H1 (cell line): ENCODE measurements at regions not wholly inside any gene's neighbourhood (a gene's known extent, or its start where the extent isn't known, plus 50 kb on each side); places are given as distances from the start of the nearest gene placed in this dataset.

Experiments
- CTCF ChIA-PET: fragments of 300-600 bp; sonication (Branson Sonifier 250); formaldehyde crosslinking; loops from one replicate; lab custom pipeline; 2021; ENCODE audit not compliant: partially characterized antibody; lab: Charles Lee
- POLR2A ChIA-PET: fragments of 300-600 bp; sonication (Branson Sonifier 250); formaldehyde crosslinking; loops from one replicate; lab custom pipeline; 2021; ENCODE audit warnings: inconsistent platforms; ENCODE audit not compliant: partially characterized antibody; lab: Charles Lee
- DNase-seq, 2 experiments: peaks; one replicate each; pipeline versions ENCODE4 v3.0.0 to v3.0.0-alpha.2; 2010 to 2022; ENCODE audit warnings: low spot score in 2 of 2, low read depth in 1 of 2, mixed read lengths in 1 of 2
- FAIRE-seq: peaks from 2 replicates; lab custom pipeline; 2011; peaks lifted over from hg19 to GRCh38; lab: Jason Lieb, UNC
- H2AFZ ChIP-seq: 2 replicates; pipeline ENCODE4 v1.8.1; 2012; ENCODE audit warnings: low read length, inconsistent platforms
- H2AK5ac ChIP-seq: 2 replicates; pipeline ENCODE4 v1.6.1; 2013; ENCODE audit warnings: low read depth, low read length
- H2BK120ac ChIP-seq: replicated peaks from 2 replicates; pipeline ENCODE3; 2013; ENCODE audit warnings: low read depth, low read length, inconsistent platforms
- H2BK12ac ChIP-seq: 2 replicates; pipeline ENCODE4 v1.6.1; 2013; ENCODE audit warnings: low read depth, low read length
- H2BK15ac ChIP-seq: 2 replicates; pipeline ENCODE4 v1.6.1; 2013; ENCODE audit warnings: low read length
- H2BK20ac ChIP-seq: 2 replicates; pipeline ENCODE4 v1.6.1; 2013; ENCODE audit warnings: low read length
- H2BK5ac ChIP-seq: 2 replicates; pipeline ENCODE4 v1.6.1; 2013; ENCODE audit warnings: low read depth, low read length
- H3K14ac ChIP-seq: 2 replicates; pipeline ENCODE4 v1.6.1; 2013; ENCODE audit warnings: inconsistent platforms; ENCODE audit not compliant: insufficient read length
- H3K18ac ChIP-seq: 2 replicates; pipeline ENCODE4 v1.6.1; 2013; ENCODE audit warnings: low read length; ENCODE audit errors: extremely low read depth
- H3K23ac ChIP-seq: 2 replicates; pipeline ENCODE4 v1.6.1; 2013; ENCODE audit warnings: inconsistent platforms; ENCODE audit not compliant: insufficient read length
- H3K23me2 ChIP-seq: 2 replicates; pipeline ENCODE4 v1.6.1; 2013; ENCODE audit warnings: low read depth, low read length
- H3K27ac ChIP-seq: 2 replicates; pipeline ENCODE4 v1.6.1; 2011; ENCODE audit warnings: low read depth, low read length, inconsistent platforms
- H3K27me3 ChIP-seq, 4 experiments: replicated peaks in 1 of 4; 1 replicate in 1 of 4; 2 replicates in 3 of 4; pipeline versions ENCODE4 v1.6.1 to v1.8.1; 2011 to 2013; ENCODE audit warnings: low read length in 3 of 4, mild to moderate bottlenecking in 3 of 4, inconsistent platforms in 2 of 4, mixed read lengths in 2 of 4, moderate library complexity in 1 of 4; ENCODE audit not compliant: control insufficient read depth in 3 of 4, insufficient read depth in 3 of 4; ENCODE audit errors: extremely low read depth in 1 of 4
- H3K36me3 ChIP-seq, 4 experiments: 2 replicates each; pipeline versions ENCODE4 v1.6.1 to v1.8.1; 2011 to 2013; ENCODE audit warnings: mild to moderate bottlenecking in 4 of 4, low read length in 3 of 4, moderate library complexity in 2 of 4, control low read depth in 1 of 4, inconsistent platforms in 1 of 4; ENCODE audit not compliant: insufficient read depth in 4 of 4, control insufficient read depth in 2 of 4
- H3K4ac ChIP-seq: replicated peaks from 2 replicates; pipeline ENCODE3; 2013; ENCODE audit warnings: low read length, low read depth, mixed read lengths, inconsistent platforms; ENCODE audit not compliant: insufficient read length
- H3K4me1 ChIP-seq, 4 experiments: replicated peaks in 1 of 4; 1 replicate in 1 of 4; 2 replicates in 3 of 4; pipeline versions ENCODE4 v1.6.1 to v1.8.1; 2011 to 2013; ENCODE audit warnings: low read length in 3 of 4, inconsistent platforms in 2 of 4, mixed read lengths in 1 of 4; ENCODE audit not compliant: insufficient read depth in 4 of 4, control insufficient read depth in 3 of 4
- H3K4me2 ChIP-seq, 2 experiments: 2 replicates each; pipeline versions ENCODE4 v1.6.1 to v1.8.1; 2011 to 2013; ENCODE audit warnings: low read depth in 2 of 2, low read length in 2 of 2, control low read depth in 1 of 2, inconsistent platforms in 1 of 2, mild to moderate bottlenecking in 1 of 2; ENCODE audit not compliant: insufficient read depth in 1 of 2
- H3K4me3 ChIP-seq, 4 experiments: fragments of 200-600, 300-600 bp in 1 of 4; sonication (generic), shearing (Covaris generic), sonication (Bioruptor Twin) in 1 of 4; 2 replicates each; pipeline versions ENCODE4 v1.5.1 to v1.8.1; 2011 to 2016; ENCODE audit warnings: low read length in 4 of 4, low read depth in 3 of 4, control low read depth in 2 of 4, inconsistent platforms in 2 of 4, mild to moderate bottlenecking in 2 of 4, mixed read lengths in 1 of 4, moderate library complexity in 1 of 4; ENCODE audit not compliant: insufficient read depth in 2 of 4; ENCODE audit errors: extremely low read depth in 1 of 4
- H3K56ac ChIP-seq: replicated peaks from 2 replicates; pipeline ENCODE3; 2013; ENCODE audit warnings: low read depth, mild to moderate bottlenecking, mixed read lengths, low read length, inconsistent platforms; ENCODE audit not compliant: insufficient read length
- H3K79me1 ChIP-seq: 2 replicates; pipeline ENCODE4 v1.6.1; 2013; ENCODE audit warnings: low read depth, low read length, control low read depth
- H3K79me2 ChIP-seq, 2 experiments: 2 replicates each; pipeline versions ENCODE4 v1.6.1 to v1.8.1; 2012 to 2013; ENCODE audit warnings: low read length in 2 of 2, mild to moderate bottlenecking in 2 of 2, inconsistent platforms in 1 of 2; ENCODE audit not compliant: insufficient read depth in 2 of 2, control insufficient read depth in 1 of 2
- H3K9ac ChIP-seq, 4 experiments: replicated peaks in 1 of 4; 1 replicate in 1 of 4; 2 replicates in 3 of 4; pipeline versions ENCODE4 v1.6.1 to v1.8.1; 2011 to 2013; ENCODE audit warnings: low read depth in 3 of 4, low read length in 3 of 4, control low read depth in 2 of 4, mild to moderate bottlenecking in 2 of 4, moderate library complexity in 2 of 4, inconsistent platforms in 1 of 4; ENCODE audit errors: extremely low read depth in 1 of 4
- H3K9me3 ChIP-seq, 2 experiments: 2 replicates each; pipeline versions ENCODE4 v1.6.1 to v1.8.1; 2012 to 2013; ENCODE audit warnings: mild to moderate bottlenecking in 2 of 2, moderate library complexity in 2 of 2, control low read depth in 1 of 2, inconsistent platforms in 1 of 2, low read depth in 1 of 2, low read length in 1 of 2, mixed read lengths in 1 of 2; ENCODE audit not compliant: insufficient read depth in 2 of 2
- H4K20me1 ChIP-seq, 2 experiments: replicated peaks in 1 of 2; 2 replicates each; pipeline versions ENCODE3 to v1.8.1; 2011 to 2013; ENCODE audit warnings: inconsistent platforms in 2 of 2, low read length in 2 of 2, mild to moderate bottlenecking in 1 of 2; ENCODE audit not compliant: insufficient read depth in 2 of 2, control insufficient read depth in 1 of 2
- H4K5ac ChIP-seq: 2 replicates; pipeline ENCODE4 v1.6.1; 2013; ENCODE audit warnings: low read length, low read depth, mixed read lengths, inconsistent platforms; ENCODE audit not compliant: insufficient read length
- H4K8ac ChIP-seq: 2 replicates; pipeline ENCODE4 v1.8.0; 2013; ENCODE audit warnings: mild to moderate bottlenecking, moderate library complexity, low read length, inconsistent platforms; ENCODE audit not compliant: insufficient read depth; ENCODE audit errors: extremely low read depth
- H4K91ac ChIP-seq: replicated peaks from 2 replicates; pipeline ENCODE3; 2013; ENCODE audit warnings: low read length, mixed read lengths, inconsistent platforms; ENCODE audit not compliant: insufficient read length
- CEBPB ChIP-seq: IDR thresholded peaks from 2 replicates; pipeline ENCODE4 v1.6.1; 2012; ENCODE audit warnings: low read depth, low read length
- JUND ChIP-seq: IDR thresholded peaks from 2 replicates; pipeline ENCODE4 v1.6.1; 2011; ENCODE audit warnings: mild to moderate bottlenecking, improper control_type of control experiment, low read length
- NRF1 ChIP-seq: IDR thresholded peaks from 2 replicates; pipeline ENCODE4 v1.6.1; 2011; ENCODE audit warnings: mild to moderate bottlenecking, low read depth, low read length, improper control_type of control experiment
- PHF8 ChIP-seq: fragments of 200-600 bp; sonication (generic); conservative IDR thresholded peaks from 2 replicates; pipeline ENCODE4 v1.7.1; 2012; ENCODE audit warnings: low read depth, mild to moderate bottlenecking, inconsistent platforms, low read length, moderate library complexity
- POLR2AphosphoS5 ChIP-seq: IDR thresholded peaks from 2 replicates; pipeline ENCODE4 v1.6.1; 2011; ENCODE audit warnings: low read depth, low read length
- RBBP5 ChIP-seq: IDR thresholded peaks from 2 replicates; pipeline ENCODE4 v1.7.1; 2012; ENCODE audit warnings: low read depth, mild to moderate bottlenecking, inconsistent platforms, low read length, moderate library complexity, borderline replicate concordance
- RNF2 ChIP-seq: fragments of 200-900, 300-1000 bp; sonication (generic); IDR thresholded peaks from 2 replicates; pipeline ENCODE4 v1.7.1; 2016; ENCODE audit warnings: borderline replicate concordance, low read depth, mild to moderate bottlenecking, antibody characterized with exemption, low read length; ENCODE audit not compliant: poor library complexity, severe bottlenecking; ENCODE audit errors: missing control alignments
- SAP30 ChIP-seq: fragments of 300-600 bp; sonication (generic); IDR thresholded peaks from 2 replicates; pipeline ENCODE4 v1.7.1; 2012; ENCODE audit warnings: low read length, moderate library complexity, mild to moderate bottlenecking, inconsistent platforms; ENCODE audit not compliant: insufficient read depth, insufficient replicate concordance
- SIN3A ChIP-seq, 2 experiments: IDR thresholded peaks in 1 of 2; conservative IDR thresholded peaks in 1 of 2; 2 replicates each; pipeline ENCODE4 v1.6.1; 2011 to 2012; ENCODE audit warnings: low read length in 2 of 2, improper control_type of control experiment in 1 of 2, low read depth in 1 of 2, mild to moderate bottlenecking in 1 of 2
- SRF ChIP-seq: IDR thresholded peaks from 2 replicates; pipeline ENCODE4 v1.6.1; 2011; ENCODE audit warnings: mild to moderate bottlenecking, low read depth, low read length, moderate library complexity
- SUZ12 ChIP-seq: fragments of 200-600 bp; sonication (generic); IDR thresholded peaks from 2 replicates; pipeline ENCODE4 v1.6.1; 2012; ENCODE audit warnings: mild to moderate bottlenecking, inconsistent platforms, low read length, moderate library complexity, mixed read lengths
- TAF1 ChIP-seq: IDR thresholded peaks from 2 replicates; pipeline ENCODE4 v1.6.1; 2011; ENCODE audit warnings: mild to moderate bottlenecking, low read depth, low read length
- TBP ChIP-seq: IDR thresholded peaks from 2 replicates; pipeline ENCODE4 v1.6.1; 2011; ENCODE audit warnings: low read depth, low read length, improper control_type of control experiment
- TEAD4 ChIP-seq: IDR thresholded peaks from 2 replicates; pipeline ENCODE4 v1.6.1; 2012; ENCODE audit warnings: low read depth, low read length, inconsistent platforms, mixed read lengths
- WGBS, 2 experiments: shearing (Covaris generic) in 1 of 2; methylation state at CpG; one replicate each; pipeline versions ENCODE4 v1.1.6 to v1.1.7; 2013 to 2015; ENCODE audit warnings: low lambda C conversion rate in 2 of 2, mixed read lengths in 2 of 2, inconsistent platforms in 1 of 2, low coverage in 1 of 2, missing lambda C conversion rate in 1 of 2; ENCODE audit not compliant: insufficient replicate concordance in 2 of 2, insufficient coverage in 1 of 2, insufficient read length in 1 of 2; ENCODE audit errors: extremely low coverage in 1 of 2, missing lambda C conversion rate in 1 of 2; 5-methylcytosine and 5-hydroxymethylcytosine counted together

DNA sequence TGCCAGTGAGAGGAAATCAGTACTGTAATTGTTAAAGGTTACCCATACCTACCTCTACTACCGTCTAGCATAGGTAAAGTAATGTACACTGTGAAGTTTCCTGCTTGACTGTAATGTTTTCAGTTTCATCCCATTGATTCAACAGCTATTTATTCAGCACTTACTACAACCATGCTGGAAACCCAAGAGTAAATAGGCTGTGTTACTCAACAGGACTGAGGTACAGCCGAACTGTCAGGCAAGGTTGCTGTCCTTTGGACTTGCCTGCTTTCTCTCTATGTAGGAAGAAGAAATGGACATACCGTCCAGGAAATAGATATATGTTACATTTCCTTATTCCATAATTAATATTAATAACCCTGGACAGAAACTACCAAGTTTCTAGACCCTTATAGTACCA, 265.5 kb downstream of the NR2F2 start:
- 83% methylated on average over 3 of the region's 3 CpGs; no CpG with 5 or more reads in 1 of the 2 experiments for WGBS, 2 experiments
- H3K18ac ChIP-seq = no peak overlapping the region
- no peak overlapping the region for H3K23ac ChIP-seq
- H2BK15ac ChIP-seq = no peak overlapping the region
- no peaks in the 10 kb centered on the region for H3K23me2 ChIP-seq
- no peak overlapping the region for H4K8ac ChIP-seq
- no peak overlapping the region for H4K91ac ChIP-seq
- no peaks in the 10 kb centered on the region for H3K9me3 ChIP-seq
- H3K27me3 ChIP-seq = no peaks in the 10 kb centered on the region
- H3K4ac ChIP-seq = no peak overlapping the region
- no peak for TF ChIP-seq JUND
- no peak for TF ChIP-seq POLR2AphosphoS5
- no peak for TF ChIP-seq SRF
- no peak for TF ChIP-seq PHF8
- TF ChIP-seq TBP = no peak
- TF ChIP-seq RNF2 = no peak
- no peak for TF ChIP-seq TAF1
- no peak for TF ChIP-seq NRF1
- TF ChIP-seq SIN3A (conservative IDR thresholded peaks at IDR 0.05 in 1 of 2, IDR thresholded peaks at IDR 0.05 in 1 of 2; ENCODE audit: low read depth in 1 of 2, low read length in 2 of 2) = no peak
- TF ChIP-seq SUZ12 = no peak
- TF ChIP-seq RBBP5 = no peak
- TF ChIP-seq CEBPB = no peak
- TF ChIP-seq SAP30 = no peak
- TF ChIP-seq TEAD4 = no peak
- peaks cover 0 to 2% (median 0%) of the 10 kb centered on the region in 4 experiments; a peak in 1 of 7 replicates for H3K4me1 ChIP-seq
- POLR2A ChIA-PET = no interaction called here
- no peak overlapping the region for H2BK12ac ChIP-seq
- no peaks in the 10 kb centered on the region for H3K79me2 ChIP-seq
- H4K5ac ChIP-seq = no peak overlapping the region
- CTCF ChIA-PET = no interaction called here
- DNase-seq (no peak), FAIRE-seq (no peak)
- no peak overlapping the region for H3K4me2 ChIP-seq
- no peaks in the 10 kb centered on the region for H3K79me1 ChIP-seq
- H2BK120ac ChIP-seq = no peak overlapping the region
- H2AFZ ChIP-seq = no peak overlapping the region
- H3K56ac ChIP-seq = no peak overlapping the region
- no peak overlapping the region for H2BK20ac ChIP-seq
- no peak overlapping the region for H2AK5ac ChIP-seq
- H3K9ac ChIP-seq = no peak overlapping the region
- no peak overlapping the region for H2BK5ac ChIP-seq
- no peaks in the 10 kb centered on the region for H3K36me3 ChIP-seq
- H3K14ac ChIP-seq = no peak overlapping the region
- no peak overlapping the region for H3K27ac ChIP-seq
- H3K4me3 ChIP-seq = no peak overlapping the region
- H4K20me1 ChIP-seq = no peaks in the 10 kb centered on the region
